Ascending aorta (tissue), 2 donors: ENCODE measurements at regions not wholly inside any gene's neighbourhood (a gene's known extent, or its start where the extent isn't known, plus 50 kb on each side); places are given as distances from the start of the nearest gene placed in this dataset.

Source experiments
- DNase-seq, 2 donors: peaks; one replicate each; pipeline ENCODE4 v3.0.0-alpha.2; 2019; ENCODE audit warnings: low spot score in 2 of 2
- H3K27ac ChIP-seq, 2 donors: fragments of 200-600 bp; sonication (generic); one replicate each; pipeline ENCODE4 v1.5.1; 2016 to 2017; ENCODE audit warnings: mild to moderate bottlenecking in 1 of 2
- H3K27me3 ChIP-seq: fragments of 200-600 bp; sonication (generic); one replicate; pipeline ENCODE4 v1.5.1; 2017
- H3K36me3 ChIP-seq, 2 donors: fragments of 200-600 bp; sonication (generic); one replicate each; pipeline ENCODE4 v1.5.1; 2016
- H3K4me1 ChIP-seq, 2 donors: fragments of 200-600 bp; sonication (generic); one replicate each; pipeline ENCODE4 v1.5.1; 2016 to 2017; ENCODE audit warnings: mild to moderate bottlenecking in 1 of 2
- H3K4me3 ChIP-seq, 2 donors: fragments of 200-600 bp; sonication (generic); one replicate each; pipeline ENCODE4 v1.5.1; 2016 to 2017; ENCODE audit warnings: mild to moderate bottlenecking in 1 of 2
- H3K9me3 ChIP-seq, 2 donors: fragments of 200-600 bp; sonication (generic); one replicate each; pipeline ENCODE4 v1.5.1; 2016
- intact Hi-C: fragments of 100-400 bp; cut with DNase I; formaldehyde crosslinking; loops from one replicate; pipeline ENCODE4 v1.15.1; 2023
- TF ChIP-seq, protein P1 (sequence below), 3 experiments: fragments of 200-600 bp in 2 of 3; fragments of 450-650 bp in 1 of 3; sonication (generic) in 2 of 3; IDR thresholded peaks; one replicate each; pipeline ENCODE4 v1.5.1; 2016 to 2019; ENCODE audit warnings: antibody characterized with exemption in 3 of 3, mild to moderate bottlenecking in 1 of 3, moderate library complexity in 1 of 3

DNA sequence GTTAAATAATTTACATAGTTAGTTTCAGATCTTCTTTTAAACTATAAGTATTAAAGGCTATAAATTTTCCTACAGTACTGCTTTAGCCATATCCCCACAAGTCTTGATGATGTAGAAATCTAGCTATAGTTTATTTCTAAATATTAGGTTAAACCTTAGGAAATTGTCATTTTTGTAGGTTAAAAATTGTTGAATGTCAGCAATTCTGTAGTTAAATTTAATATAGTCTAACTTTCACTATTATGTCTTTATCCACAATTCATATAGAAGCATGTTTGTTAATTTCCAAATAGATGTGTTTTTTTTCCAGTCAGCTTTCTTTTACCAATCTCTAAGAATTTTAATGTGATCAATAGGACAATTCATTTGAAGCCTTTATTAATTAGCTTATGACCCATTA, 199.7 kb downstream of the ETAA1 start:
- intact Hi-C loops: no loop called here
- no peaks in the 10 kb centered on the region for H3K27me3 ChIP-seq
- no peak overlapping the region for H3K27ac ChIP-seq
- H3K4me3 ChIP-seq: no peak overlapping the region
- no peak for DNase-seq
- no peaks in the 10 kb centered on the region for H3K4me1 ChIP-seq
- peaks cover 0 to 11% of the 10 kb centered on the region in 2 donors for H3K9me3 ChIP-seq
- no peaks in the 10 kb centered on the region for H3K36me3 ChIP-seq
- TF ChIP-seq, protein P1, sequence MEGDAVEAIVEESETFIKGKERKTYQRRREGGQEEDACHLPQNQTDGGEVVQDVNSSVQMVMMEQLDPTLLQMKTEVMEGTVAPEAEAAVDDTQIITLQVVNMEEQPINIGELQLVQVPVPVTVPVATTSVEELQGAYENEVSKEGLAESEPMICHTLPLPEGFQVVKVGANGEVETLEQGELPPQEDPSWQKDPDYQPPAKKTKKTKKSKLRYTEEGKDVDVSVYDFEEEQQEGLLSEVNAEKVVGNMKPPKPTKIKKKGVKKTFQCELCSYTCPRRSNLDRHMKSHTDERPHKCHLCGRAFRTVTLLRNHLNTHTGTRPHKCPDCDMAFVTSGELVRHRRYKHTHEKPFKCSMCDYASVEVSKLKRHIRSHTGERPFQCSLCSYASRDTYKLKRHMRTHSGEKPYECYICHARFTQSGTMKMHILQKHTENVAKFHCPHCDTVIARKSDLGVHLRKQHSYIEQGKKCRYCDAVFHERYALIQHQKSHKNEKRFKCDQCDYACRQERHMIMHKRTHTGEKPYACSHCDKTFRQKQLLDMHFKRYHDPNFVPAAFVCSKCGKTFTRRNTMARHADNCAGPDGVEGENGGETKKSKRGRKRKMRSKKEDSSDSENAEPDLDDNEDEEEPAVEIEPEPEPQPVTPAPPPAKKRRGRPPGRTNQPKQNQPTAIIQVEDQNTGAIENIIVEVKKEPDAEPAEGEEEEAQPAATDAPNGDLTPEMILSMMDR (IDR thresholded peaks at IDR 0.05): no peak

GRCh38 chr2:67599561-67599960, 202.4 kb downstream of the ETAA1 start:
- intact Hi-C loops: no loop called here
- Histone ChIP-seq H3K27me3 (no peaks in the 10 kb centered on the region), H3K4me1 (no peaks in the 10 kb centered on the region), H3K4me3 (no peak overlapping the region), H3K9me3 (peaks cover 0 to 8% of the 10 kb centered on the region in 2 donors), H3K27ac (no peak overlapping the region), H3K36me3 (no peaks in the 10 kb centered on the region)
- no peak for DNase-seq
- TF ChIP-seq, protein P1 (IDR thresholded peaks at IDR 0.05): no peak

DNA sequence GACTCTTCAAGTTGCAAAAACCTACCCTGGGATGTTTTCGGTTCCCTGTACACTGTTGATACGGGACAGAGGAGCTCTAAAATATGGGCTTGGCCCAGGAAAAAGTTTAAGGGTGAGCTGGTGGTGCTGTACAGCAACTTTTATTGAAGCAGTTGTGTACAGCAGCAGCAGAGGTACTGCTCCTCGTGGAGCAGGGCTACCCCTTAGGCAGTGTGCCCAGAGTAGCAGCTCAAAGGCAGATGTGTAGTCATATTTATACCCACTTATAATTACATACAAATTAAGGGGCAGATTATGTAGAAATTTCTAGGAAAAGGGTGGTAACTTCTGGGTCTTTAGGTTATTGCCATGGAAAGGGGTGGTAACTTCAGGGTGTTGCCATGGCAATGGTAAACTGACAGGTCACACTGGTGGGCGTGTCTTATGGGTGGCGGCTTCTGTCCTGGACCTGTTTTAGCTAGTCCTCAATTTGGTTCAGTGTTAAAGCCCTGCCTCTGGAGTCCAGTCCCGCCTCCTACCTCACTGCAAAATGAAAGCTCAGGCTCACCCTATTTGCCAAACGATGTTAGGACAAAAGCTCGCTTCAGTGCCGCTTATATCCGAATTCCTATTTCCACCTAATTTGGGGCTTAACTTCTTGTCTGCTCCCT, 203.2 kb downstream of the ETAA1 start:
- Histone ChIP-seq H3K27me3 (no peaks in the 10 kb centered on the region), H3K27ac (no peak overlapping the region), H3K36me3 (no peaks in the 10 kb centered on the region), H3K9me3 (peaks cover 0 to 8% of the 10 kb centered on the region in 2 donors), H3K4me1 (no peaks in the 10 kb centered on the region), H3K4me3 (no peak overlapping the region)
- no peak for DNase-seq
- TF ChIP-seq, protein P1 (IDR thresholded peaks at IDR 0.05): no peak
- intact Hi-C loops: no loop called here

- no peak overlapping the region for H3K27ac ChIP-seq
- intact Hi-C loops: no loop called here
- H3K36me3 ChIP-seq: no peaks in the 10 kb centered on the region
- no peak overlapping the region for H3K4me3 ChIP-seq
- H3K9me3 ChIP-seq: peaks cover 0 to 6% of the 10 kb centered on the region in 2 donors
- TF ChIP-seq, protein P1 (IDR thresholded peaks at IDR 0.05): no peak
- no peak for DNase-seq
- H3K27me3 ChIP-seq: no peaks in the 10 kb centered on the region
- no peaks in the 10 kb centered on the region for H3K4me1 ChIP-seq
Measured at GRCh38 chr2:67600946-67601345, 203.8 kb downstream of the ETAA1 start.

- H3K4me3 ChIP-seq: no peak overlapping the region
- H3K9me3 ChIP-seq: no peaks in the 10 kb centered on the region
- no peaks in the 10 kb centered on the region for H3K36me3 ChIP-seq
- H3K4me1 ChIP-seq: no peaks in the 10 kb centered on the region
- H3K27me3 ChIP-seq: no peaks in the 10 kb centered on the region
- TF ChIP-seq, protein P1 (IDR thresholded peaks at IDR 0.05): no peak
- no peak for DNase-seq
- no peak overlapping the region for H3K27ac ChIP-seq
- intact Hi-C loops: no loop called here
Measured at GRCh38 chr2:67604360-67604759, 207.2 kb downstream of the ETAA1 start.
